Body of pancreas (tissue), 4 donors: ENCODE measurements at regions not wholly inside any gene's neighbourhood (a gene's known extent, or its start where the extent isn't known, plus 50 kb on each side); places are given as distances from the start of the nearest gene placed in this dataset.

Source experiments
- POLR2A ChIP-seq, 3 donors: fragments of 450-650 bp; IDR thresholded peaks; one replicate each; pipeline ENCODE4 v1.6.1; 2016; ENCODE audit warnings: antibody characterized with exemption in 3 of 3, mild to moderate bottlenecking in 2 of 3
- TF ChIP-seq, protein P1 (sequence below), 7 experiments: fragments of 450-650 bp in 4 of 7; fragments of 200-600 bp in 3 of 7; sonication (generic) in 3 of 7; IDR thresholded peaks; one replicate each; pipeline ENCODE4 v1.5.1; 2016 to 2019; ENCODE audit warnings: antibody characterized with exemption in 7 of 7

DNA sequence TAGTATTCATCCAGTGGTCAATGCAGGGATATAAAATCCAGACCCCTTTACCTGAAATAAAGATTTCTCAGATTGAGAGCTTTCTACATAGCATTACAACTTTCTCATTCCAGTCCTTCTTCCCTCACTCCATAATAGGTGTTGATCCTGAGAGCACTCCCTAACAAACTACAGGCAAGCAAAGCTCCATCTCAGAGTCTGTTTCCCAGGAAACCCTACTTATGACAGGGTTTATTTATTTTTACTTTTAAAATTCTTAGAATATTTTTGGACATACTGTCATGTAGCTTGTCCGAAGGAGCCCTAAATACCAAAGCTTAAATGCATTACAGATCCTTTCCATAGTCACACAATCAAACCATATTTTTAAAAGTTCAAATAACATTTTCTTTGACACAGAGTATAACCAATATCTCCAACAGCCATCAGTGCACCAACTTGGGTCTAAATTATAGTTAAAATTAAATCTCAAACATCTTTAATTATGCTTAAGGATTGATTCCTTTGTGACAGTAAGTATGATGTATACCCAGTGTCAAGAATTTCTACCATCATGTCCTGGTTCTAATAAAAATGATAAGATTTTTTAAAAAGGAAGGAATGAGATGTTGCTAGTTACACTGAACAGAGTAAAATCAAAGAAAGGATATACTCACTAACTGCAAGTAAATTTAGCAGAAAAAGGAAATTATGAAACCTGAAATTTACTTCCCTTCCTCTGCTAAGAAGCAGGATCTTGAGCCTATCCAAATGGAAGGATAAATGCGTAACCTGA is 580.4 kb upstream of the ADGRL3 start:
- no peak for TF ChIP-seq POLR2A (IDR thresholded peaks at IDR 0.05)
- TF ChIP-seq, protein P1, sequence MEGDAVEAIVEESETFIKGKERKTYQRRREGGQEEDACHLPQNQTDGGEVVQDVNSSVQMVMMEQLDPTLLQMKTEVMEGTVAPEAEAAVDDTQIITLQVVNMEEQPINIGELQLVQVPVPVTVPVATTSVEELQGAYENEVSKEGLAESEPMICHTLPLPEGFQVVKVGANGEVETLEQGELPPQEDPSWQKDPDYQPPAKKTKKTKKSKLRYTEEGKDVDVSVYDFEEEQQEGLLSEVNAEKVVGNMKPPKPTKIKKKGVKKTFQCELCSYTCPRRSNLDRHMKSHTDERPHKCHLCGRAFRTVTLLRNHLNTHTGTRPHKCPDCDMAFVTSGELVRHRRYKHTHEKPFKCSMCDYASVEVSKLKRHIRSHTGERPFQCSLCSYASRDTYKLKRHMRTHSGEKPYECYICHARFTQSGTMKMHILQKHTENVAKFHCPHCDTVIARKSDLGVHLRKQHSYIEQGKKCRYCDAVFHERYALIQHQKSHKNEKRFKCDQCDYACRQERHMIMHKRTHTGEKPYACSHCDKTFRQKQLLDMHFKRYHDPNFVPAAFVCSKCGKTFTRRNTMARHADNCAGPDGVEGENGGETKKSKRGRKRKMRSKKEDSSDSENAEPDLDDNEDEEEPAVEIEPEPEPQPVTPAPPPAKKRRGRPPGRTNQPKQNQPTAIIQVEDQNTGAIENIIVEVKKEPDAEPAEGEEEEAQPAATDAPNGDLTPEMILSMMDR (IDR thresholded peaks at IDR 0.05) = no peak
